Activated naive CD4-positive, alpha-beta T cell treated with anti-CD3 and anti-CD28 coated beads, Interleukin-2, amount 50 U/mL, for 72 hours (primary cell): ENCODE measurements at regions not wholly inside any gene's neighbourhood (a gene's known extent, or its start where the extent isn't known, plus 50 kb on each side); places are given as distances from the start of the nearest gene placed in this dataset.
"Not testable (repeated sequence)": the region's sequence is repeated elsewhere in the genome, so short reads cannot be mapped to it uniquely, and the experiment has no call there.

Experiments used
- ATAC-seq, 2 donors: fragments of 150-1000 bp; cut with Tn5 transposase; 2 replicates each; pipeline ENCODE4 v1.10.0; 2021; ENCODE audit warnings: mild to moderate bottlenecking in 2 of 2, moderate library complexity in 2 of 2
- DNase-seq, 2 donors: peaks; one replicate each; pipeline ENCODE4 v3.0.0; 2021 to 2022; ENCODE audit warnings: low spot score in 2 of 2
- H3K27ac Mint-ChIP-seq, 2 donors: one replicate each; pipeline ENCODE4 v1.8.0; 2022; ENCODE audit warnings: mild to moderate bottlenecking in 2 of 2, mixed read lengths in 2 of 2
- H3K36me3 Mint-ChIP-seq, 2 donors: one replicate each; pipeline ENCODE4 v1.8.0; 2022; ENCODE audit warnings: mixed read lengths in 2 of 2
- H3K9me3 Mint-ChIP-seq, 2 donors: one replicate each; pipeline ENCODE4 v1.8.0; 2022; ENCODE audit warnings: mixed read lengths in 2 of 2

DNA sequence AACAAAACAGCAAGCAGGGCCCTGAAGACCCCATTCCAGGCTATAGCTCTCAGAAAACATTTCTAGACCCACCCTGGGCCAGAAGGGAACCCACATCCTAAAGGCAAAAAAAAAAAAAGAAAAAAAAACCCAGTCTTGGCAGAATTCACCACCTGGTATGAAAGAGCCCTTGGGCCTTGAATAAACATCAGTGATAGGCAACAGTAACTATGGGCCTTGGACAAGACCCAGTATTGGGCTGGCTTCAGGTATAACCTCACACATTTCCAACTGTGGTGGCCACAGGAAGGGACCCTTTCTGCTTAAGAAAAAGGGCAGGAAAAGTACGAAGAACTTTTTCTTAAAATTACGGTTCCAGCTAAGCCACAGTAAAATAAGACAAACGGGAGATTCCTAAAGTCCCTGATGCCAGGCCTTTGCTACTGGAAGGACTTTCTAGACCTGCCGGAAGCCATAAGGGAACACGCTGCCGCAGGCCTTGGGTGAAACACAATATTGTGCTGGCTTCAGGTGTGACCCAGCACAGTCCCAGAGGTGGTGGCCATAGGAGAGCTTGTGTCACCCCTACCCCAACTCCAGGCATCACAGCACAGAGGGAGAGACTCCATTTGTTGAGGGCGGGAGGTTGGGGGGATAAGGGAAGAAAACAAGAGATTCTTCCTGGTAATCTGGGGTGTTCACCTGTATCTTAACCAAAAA lies 505.2 kb upstream of the RGMB start:
- Mint-ChIP-seq H3K36me3 (peaks cover 0 to 4% of the 10 kb centered on the region in 2 donors), H3K27ac (no peak overlapping the region), H3K9me3 (peaks cover 4 to 5% of the 10 kb centered on the region in 2 donors)
- DNase-seq: no peak
- ATAC-seq: no peak

DNA sequence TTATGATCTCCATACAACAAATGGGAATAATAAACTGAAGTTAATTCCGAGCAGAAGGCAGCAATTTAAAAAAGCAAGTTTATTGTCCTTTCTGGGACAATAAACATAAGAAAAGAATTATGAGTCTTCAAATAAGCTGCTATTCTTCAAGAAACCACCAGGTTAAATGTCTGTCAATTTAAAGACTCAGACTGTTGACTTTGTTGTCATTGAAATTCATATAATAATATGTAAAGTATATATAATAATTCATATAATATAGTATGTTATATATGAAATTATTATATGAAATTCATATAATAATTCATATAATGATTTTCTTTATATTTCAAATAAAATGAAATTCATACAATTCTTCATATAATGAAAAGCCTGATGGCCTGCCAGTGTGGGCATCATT lies 497.5 kb upstream of the RGMB start:
- DNase-seq: no peak
- no peak overlapping the region for H3K27ac Mint-ChIP-seq
- H3K36me3 Mint-ChIP-seq: no peaks in the 10 kb centered on the region
- no peaks in the 10 kb centered on the region for H3K9me3 Mint-ChIP-seq
- ATAC-seq: no peak

DNA sequence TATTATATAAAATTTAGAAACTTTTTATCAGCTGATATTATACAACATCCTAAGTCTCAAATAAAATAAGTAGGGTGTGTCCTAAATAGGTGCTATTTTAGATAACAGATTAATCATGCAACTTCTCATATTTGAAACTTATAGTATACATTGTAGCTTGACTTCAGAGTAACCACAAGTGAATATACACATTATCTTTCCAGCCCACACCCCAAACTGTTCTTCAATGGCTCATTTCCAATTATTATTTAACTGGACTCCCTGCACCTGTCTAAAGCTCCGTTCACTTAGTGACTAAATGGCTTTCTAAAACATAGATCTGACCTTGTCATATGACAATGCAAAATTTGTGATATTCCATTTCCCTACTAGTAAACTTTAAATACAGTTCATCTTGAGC lies 490.9 kb upstream of the RGMB start:
- Mint-ChIP-seq H3K9me3 (no peaks in the 10 kb centered on the region), H3K36me3 (no peaks in the 10 kb centered on the region), H3K27ac (no peak overlapping the region)
- ATAC-seq: no peak
- no peak for DNase-seq

DNA sequence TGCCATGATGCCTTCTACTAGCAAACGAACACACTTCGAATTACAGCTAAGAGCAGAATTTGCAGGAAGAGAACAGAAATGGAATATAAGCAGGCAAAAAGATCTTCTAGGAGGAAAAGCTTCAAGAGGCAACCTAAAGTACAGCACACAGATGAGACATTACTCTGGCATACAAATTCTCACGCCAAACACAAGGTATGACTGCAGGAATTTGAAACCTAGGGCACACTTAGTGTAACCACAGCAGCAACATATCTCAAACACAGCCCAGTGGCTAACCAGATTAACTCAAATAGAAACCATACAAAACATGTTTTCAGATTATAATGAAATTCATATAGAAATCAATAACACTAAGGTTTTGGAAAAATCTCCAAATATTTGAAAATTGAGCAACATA lies 481.0 kb upstream of the RGMB start:
- no peak for ATAC-seq
- Mint-ChIP-seq H3K9me3 (no peaks in the 10 kb centered on the region), H3K36me3 (no peaks in the 10 kb centered on the region), H3K27ac (peak overlapping the region in 1 of 2 donors; percentile 57)
- DNase-seq: no peak

DNA sequence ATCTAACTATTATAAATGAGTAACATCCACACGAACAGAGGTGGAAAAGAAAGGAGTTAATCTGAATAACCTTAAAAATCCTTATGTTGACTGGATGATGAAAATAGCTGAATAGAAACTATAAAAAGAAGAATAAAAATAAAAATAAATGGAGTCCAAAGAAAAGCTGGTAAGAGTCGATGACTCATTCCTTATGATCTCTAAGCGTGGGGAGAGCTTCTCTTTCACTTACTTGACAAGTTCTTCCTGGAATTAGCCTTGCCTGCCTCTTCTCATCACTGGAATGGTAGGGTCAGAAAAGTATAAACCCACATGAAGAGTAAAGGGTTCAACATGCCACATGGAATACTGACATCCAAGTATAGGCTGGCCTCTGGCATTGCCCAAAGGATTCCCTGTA lies 477.0 kb upstream of the RGMB start:
- ATAC-seq: no peak

DNA sequence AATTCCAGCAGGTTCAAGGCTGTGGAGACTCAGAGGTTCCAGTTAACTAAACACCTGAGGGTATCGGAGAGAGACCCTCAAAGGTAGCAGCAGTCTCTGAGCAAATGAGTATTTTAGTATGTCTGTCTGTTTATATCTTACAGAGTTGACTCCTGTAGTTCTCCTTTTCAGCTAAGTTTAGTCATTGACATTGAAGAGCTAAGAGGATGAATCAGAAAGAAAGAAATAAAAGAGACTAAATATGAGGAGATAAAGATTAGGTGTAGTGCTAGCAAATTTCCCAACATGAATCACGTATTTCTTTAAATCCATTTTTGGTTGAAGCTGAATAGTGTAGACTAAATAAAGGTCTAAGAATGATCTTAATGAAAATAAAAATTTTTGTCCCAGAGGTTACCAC lies 474.0 kb upstream of the RGMB start:
- no peak for DNase-seq
- H3K9me3 Mint-ChIP-seq: no peaks in the 10 kb centered on the region
- ATAC-seq: no peak
- H3K27ac Mint-ChIP-seq: no peak overlapping the region
- no peaks in the 10 kb centered on the region for H3K36me3 Mint-ChIP-seq

More for the DNA sequence above, 477.0 kb upstream of the RGMB start:
- Mint-ChIP-seq H3K27ac (no peak overlapping the region), H3K9me3 (no peaks in the 10 kb centered on the region), H3K36me3 (no peaks in the 10 kb centered on the region)
- no peak for DNase-seq

DNA sequence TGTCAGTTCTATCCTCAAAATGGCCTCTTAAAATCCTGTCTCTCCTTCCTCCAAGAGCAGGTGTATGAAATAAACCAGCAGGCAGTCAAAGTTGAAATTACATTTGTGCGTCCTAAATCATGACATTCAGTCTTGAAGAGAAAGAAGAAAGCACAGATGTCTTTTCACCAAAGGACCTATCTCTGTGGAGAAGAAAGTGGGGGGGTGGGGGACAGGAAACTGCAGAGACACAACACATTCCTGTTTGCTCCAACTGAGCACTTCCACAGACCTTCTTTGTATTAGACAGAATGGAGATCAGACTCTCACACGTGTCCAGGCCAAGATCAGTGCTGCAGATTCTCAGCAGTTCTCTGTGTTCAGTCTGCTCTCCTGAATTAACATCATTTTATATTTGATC lies 471.9 kb upstream of the RGMB start:
- no peaks in the 10 kb centered on the region for H3K9me3 Mint-ChIP-seq
- ATAC-seq (no peak), DNase-seq (no peak)
- no peak overlapping the region for H3K27ac Mint-ChIP-seq
- no peaks in the 10 kb centered on the region for H3K36me3 Mint-ChIP-seq

DNA sequence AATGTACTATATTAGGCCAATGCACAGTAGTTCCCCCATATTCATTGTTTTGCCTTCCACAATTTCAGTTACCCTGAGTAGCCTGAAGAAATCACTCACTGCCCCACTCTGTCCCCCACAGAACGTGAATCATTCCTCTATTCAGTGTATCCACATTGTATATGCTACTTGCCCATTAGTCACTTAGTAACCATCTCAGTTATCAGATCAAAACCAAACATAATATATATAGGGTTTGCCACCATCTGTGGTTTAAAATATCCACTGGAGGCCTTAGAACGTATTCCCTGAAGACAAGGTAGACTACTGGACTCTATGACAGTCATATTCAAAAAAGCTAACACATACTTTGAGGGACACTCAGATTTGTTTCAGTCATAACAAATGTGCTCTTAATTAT lies 465.7 kb upstream of the RGMB start:
- DNase-seq: no peak
- no peak overlapping the region for H3K27ac Mint-ChIP-seq
- H3K9me3 Mint-ChIP-seq: no peaks in the 10 kb centered on the region
- no peaks in the 10 kb centered on the region for H3K36me3 Mint-ChIP-seq
- peak; percentile 19 to 49 for ATAC-seq

DNA sequence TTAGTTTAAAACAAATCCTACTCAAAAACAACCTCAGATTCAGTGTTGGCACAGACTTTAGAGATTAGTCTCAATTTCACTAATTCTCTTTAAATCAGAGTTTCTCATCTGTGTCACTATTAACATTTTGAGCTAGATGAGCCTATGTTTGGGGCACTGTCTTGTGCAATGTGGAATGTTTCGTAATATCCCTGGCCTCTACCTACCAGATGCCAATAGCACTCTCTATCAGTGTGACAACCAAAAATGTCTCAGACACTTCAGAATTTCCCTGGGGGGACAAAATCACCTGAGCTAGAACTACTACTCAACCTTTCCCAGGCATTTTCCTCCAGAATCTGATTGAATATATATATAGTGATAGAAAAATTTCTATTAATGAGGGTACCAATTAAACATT lies 465.2 kb upstream of the RGMB start:
- Mint-ChIP-seq H3K27ac (no peak overlapping the region), H3K9me3 (no peaks in the 10 kb centered on the region), H3K36me3 (no peaks in the 10 kb centered on the region)
- DNase-seq (no peak), ATAC-seq (peak in 1 of 2 donors; percentile 6)

DNA sequence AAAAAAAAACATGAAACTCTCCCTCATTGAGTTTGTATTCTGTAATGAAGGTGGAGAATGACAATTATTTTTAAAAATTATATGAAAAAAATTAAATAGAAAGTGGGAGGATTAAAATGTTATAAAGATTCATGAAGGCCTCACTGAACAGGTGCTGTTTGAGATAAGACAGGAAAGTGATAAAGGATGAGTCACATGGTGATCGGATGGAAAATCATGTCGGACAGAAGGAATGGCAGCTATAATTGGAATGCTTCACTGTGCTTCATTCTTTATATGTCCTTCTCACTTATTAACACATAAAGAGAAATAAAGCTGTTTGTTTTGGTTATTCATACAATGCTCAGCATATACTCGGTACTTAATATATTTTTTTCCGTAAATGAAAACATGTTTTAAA lies 464.5 kb upstream of the RGMB start:
- no peaks in the 10 kb centered on the region for H3K9me3 Mint-ChIP-seq
- no peak overlapping the region for H3K27ac Mint-ChIP-seq
- no peaks in the 10 kb centered on the region for H3K36me3 Mint-ChIP-seq
- ATAC-seq (no peak), DNase-seq (no peak)

DNA sequence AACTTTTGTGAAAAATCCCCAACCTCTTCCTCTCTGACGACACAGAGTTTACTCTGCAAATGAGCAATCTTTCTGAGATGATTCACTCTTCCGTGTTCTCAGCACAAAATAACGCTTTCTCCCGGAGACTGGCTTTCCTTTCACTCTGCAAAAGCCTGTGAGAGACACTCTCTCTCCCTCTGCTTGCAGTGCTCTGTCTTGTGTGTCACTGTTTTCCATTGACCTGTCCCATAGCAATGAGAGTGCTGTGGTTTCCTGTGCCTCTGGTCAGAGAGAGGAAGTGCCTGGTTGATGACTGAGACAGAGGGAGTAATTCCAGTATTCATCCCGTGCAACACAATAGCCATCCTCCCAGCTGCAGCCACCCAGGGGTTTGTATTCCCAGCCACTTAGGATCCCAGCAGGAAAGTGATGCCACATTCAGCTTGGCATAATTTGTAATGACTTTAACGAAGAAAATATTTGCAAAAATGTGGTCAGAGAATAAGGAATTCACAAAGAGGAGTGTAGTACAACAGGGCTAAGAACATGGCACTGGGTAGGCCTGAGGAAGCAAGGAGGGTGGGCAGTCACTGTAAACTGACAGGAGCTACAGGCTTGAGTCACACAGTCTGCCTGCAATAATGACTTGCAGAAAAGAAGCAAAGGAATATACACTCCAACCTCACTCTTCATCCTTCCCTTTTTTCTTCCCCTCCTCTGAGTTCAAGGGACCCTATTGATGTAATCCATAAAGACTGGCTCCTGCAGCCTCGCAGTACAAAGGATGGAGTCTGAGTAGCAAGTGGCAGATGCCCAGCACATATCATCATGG lies 463.5 kb upstream of the RGMB start:
- DNase-seq: peak in 1 of 2 donors; percentile 54
- H3K36me3 Mint-ChIP-seq: no peaks in the 10 kb centered on the region
- peak; percentile 86 to 94 for ATAC-seq
- peak overlapping the region; percentile 2 to 39 for H3K27ac Mint-ChIP-seq
- H3K9me3 Mint-ChIP-seq: no peaks in the 10 kb centered on the region

DNA sequence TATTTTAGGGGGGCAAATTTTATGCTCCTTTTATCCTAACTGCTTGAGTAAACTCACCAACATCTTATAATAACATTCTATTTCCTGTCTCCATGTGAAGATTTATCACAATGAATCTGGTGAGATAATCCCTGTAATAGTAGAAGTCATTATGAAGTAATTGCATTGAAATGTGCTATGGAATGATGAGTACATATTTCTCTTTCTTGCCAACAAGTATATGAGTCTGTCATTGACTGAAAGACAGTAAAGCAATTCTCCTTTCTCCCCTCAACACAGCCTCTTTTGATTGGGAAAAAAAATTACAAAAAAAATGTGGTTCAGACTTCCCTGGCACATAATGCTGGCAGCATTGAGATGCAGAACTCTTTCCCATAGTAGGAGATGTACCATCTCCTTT lies 459.2 kb upstream of the RGMB start:
- Mint-ChIP-seq H3K9me3 (no peaks in the 10 kb centered on the region), H3K27ac (no peak overlapping the region), H3K36me3 (no peaks in the 10 kb centered on the region)
- DNase-seq (no peak), ATAC-seq (no peak)

DNA sequence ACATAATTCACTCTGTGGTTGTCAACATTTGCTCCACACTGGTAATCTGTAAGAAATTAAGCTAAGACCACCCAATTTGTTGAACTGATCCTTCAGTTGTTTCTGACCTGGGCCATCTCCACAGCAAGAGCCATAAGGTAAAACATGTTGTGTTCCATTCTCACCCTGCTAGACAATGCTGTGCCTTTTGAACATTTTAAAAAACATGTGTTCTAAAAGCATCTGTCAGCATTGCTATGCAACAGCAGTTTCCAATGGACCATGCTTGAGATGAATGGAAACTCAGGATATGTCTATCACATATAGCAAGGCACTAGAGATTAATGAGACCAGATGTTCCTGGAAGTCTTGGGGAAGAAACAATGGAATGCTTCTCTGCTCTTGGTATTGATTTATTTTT lies 455.1 kb upstream of the RGMB start:
- ATAC-seq: no peak
- no peaks in the 10 kb centered on the region for H3K9me3 Mint-ChIP-seq
- no peaks in the 10 kb centered on the region for H3K36me3 Mint-ChIP-seq
- no peak for DNase-seq
- no peak overlapping the region for H3K27ac Mint-ChIP-seq

DNA sequence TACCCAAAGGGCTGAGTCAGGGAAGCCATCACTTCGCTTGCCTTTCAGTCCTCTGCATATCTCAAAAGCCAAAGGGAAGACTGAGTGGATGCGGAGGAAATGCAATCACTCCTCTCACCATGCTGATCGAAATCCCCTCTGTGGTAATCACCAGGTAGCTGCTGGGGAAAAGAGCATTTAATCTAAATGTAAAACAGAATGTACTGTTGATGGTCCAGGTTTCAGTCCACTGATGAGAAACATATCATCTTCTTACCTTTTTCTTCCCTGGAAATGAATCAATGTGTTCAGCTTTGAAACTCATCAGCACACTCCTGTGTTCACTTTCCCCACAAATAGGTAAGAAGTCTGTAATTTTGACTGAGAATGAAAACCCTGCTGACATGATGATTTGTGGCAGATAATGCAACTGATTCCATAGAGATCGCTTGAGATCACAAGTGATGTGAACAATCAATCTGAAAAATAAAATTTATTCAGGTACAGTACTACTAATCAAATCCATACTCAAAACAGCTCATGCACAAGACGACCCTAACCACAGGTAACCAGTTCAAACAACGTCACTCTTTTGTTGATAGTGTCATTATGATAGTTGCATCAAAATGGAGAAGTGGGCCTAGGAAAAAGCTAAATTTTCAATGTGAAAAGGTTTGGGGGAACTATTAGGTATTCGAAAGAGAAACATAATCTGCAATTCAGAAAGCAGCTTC lies 454.0 kb upstream of the RGMB start:
- H3K9me3 Mint-ChIP-seq: no peaks in the 10 kb centered on the region
- DNase-seq (no peak), ATAC-seq (peak in 1 of 2 donors; percentile 73)
- H3K27ac Mint-ChIP-seq: no peak overlapping the region
- H3K36me3 Mint-ChIP-seq: no peaks in the 10 kb centered on the region

DNA sequence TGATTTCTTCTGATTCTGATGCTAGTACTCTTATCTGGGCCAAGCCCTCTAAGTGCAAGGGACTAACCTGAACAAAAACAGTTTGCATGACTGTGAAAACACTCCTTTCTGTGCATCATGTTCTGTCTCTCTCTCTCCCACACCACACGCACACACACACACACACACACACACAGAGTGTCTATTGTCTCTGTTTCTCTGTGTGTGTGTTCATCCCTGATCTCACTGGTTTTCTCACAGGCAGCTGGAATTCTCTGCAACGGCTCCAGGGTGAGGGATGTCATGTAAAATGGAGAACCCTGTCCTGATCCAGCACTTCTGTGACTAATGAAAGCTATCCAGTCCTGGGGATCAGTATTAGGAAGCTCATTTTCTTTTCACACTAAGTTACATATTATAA lies 453.1 kb upstream of the RGMB start:
- H3K36me3 Mint-ChIP-seq: no peaks in the 10 kb centered on the region
- H3K27ac Mint-ChIP-seq: no peak overlapping the region

DNA sequence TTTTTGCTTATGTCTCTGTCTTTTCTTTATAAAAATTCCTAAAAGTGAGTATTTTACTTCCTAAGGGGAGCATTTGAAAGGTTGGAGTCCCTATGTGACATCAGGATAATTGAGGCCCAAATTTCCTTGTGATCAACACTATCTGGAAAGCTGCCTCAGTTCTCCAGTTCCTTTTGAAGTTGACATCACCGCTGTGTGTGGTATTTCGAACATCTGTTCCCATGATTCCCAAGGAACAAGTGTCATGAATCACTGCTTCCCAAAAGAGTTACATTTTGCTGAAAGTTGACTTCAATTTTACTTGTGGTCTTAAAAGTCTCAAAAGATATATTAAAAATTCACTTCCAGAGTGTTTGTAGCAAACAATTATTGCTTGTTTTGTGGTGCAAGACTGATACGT lies 452.1 kb upstream of the RGMB start:
- no peak for DNase-seq
- ATAC-seq: no peak
- H3K36me3 Mint-ChIP-seq: no peaks in the 10 kb centered on the region
- H3K27ac Mint-ChIP-seq: no peak overlapping the region
- H3K9me3 Mint-ChIP-seq: no peaks in the 10 kb centered on the region

More for the DNA sequence above, 453.1 kb upstream of the RGMB start:
- no peak for ATAC-seq
- DNase-seq: no peak
- no peaks in the 10 kb centered on the region for H3K9me3 Mint-ChIP-seq

DNA sequence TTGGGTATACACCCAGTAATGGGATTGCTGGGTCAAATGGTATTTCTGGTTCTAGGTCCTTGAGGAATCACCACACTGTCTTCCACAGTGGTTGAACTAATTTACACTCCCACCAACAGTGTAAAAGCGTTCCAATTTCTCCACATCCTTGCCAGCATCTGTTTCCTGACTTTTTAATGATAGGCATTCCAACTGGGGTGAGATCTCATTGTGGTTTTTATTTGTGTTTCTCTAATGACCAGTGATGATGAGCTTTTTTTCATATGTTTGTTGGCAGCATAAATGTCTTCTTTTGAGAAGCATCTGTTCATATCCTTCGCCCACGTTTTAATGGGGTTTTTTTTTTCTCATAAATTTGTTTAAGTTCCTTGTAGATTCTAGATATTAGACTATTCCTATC lies 448.3 kb upstream of the RGMB start:
- not testable (repeated sequence) for ATAC-seq, H3K36me3 Mint-ChIP-seq, H3K27ac Mint-ChIP-seq, H3K9me3 Mint-ChIP-seq, DNase-seq
